Endodermal cell (in vitro differentiated cells): ENCODE measurements at regions not wholly inside any gene's neighbourhood (a gene's known extent, or its start where the extent isn't known, plus 50 kb on each side); places are given as distances from the start of the nearest gene placed in this dataset.

Source experiments
- DNase-seq: peaks from one replicate; pipeline ENCODE4 v3.0.0-alpha.2; 2017
- H3K27ac ChIP-seq: 2 replicates; pipeline ENCODE4 v1.5.1; 2013; ENCODE audit warnings: mild to moderate bottlenecking, low read depth, low read length, moderate library complexity
- H3K27me3 ChIP-seq: 2 replicates; pipeline ENCODE4 v1.6.1; 2013; ENCODE audit warnings: mild to moderate bottlenecking, low read length, moderate library complexity; ENCODE audit not compliant: insufficient read depth, control insufficient read depth, poor library complexity, severe bottlenecking
- H3K36me3 ChIP-seq: 2 replicates; pipeline ENCODE4 v1.7.0; 2013; ENCODE audit warnings: mild to moderate bottlenecking, low read length, moderate library complexity; ENCODE audit not compliant: control insufficient read depth, insufficient read depth
- H3K4me1 ChIP-seq: one replicate; pipeline ENCODE4 v1.7.0; 2013; ENCODE audit warnings: low read length; ENCODE audit not compliant: control insufficient read depth, insufficient read depth
- H3K4me3 ChIP-seq: 2 replicates; pipeline ENCODE4 v1.5.1; 2013; ENCODE audit warnings: mild to moderate bottlenecking, low read length, moderate library complexity
- H3K9ac ChIP-seq: 2 replicates; pipeline ENCODE4 v1.6.1; 2013; ENCODE audit warnings: mild to moderate bottlenecking, low read length, moderate library complexity; ENCODE audit not compliant: poor library complexity, severe bottlenecking; ENCODE audit errors: extremely low read depth
- H3K9me3 ChIP-seq: 2 replicates; pipeline ENCODE4 v1.6.1; 2013; ENCODE audit warnings: mild to moderate bottlenecking, low read length, moderate library complexity; ENCODE audit not compliant: control insufficient read depth
- H3K27ac Mint-ChIP-seq: 2 replicates; pipeline ENCODE4 v1.8.0; 2020; ENCODE audit warnings: mixed read lengths
- H3K27me3 Mint-ChIP-seq: 2 replicates; pipeline ENCODE4 v1.8.0; 2021; ENCODE audit warnings: mild to moderate bottlenecking, mixed read lengths; ENCODE audit not compliant: insufficient read depth
- H3K36me3 Mint-ChIP-seq: 2 replicates; pipeline ENCODE4 v1.8.0; 2020; ENCODE audit warnings: low read depth, mixed read lengths
- H3K4me1 Mint-ChIP-seq: 2 replicates; pipeline ENCODE4 v1.8.0; 2020; ENCODE audit warnings: mixed read lengths
- H3K4me3 Mint-ChIP-seq: 2 replicates; pipeline ENCODE4 v1.8.0; 2020; ENCODE audit warnings: mild to moderate bottlenecking, moderate library complexity, mixed read lengths
- H3K9me3 Mint-ChIP-seq: 2 replicates; pipeline ENCODE4 v1.8.0; 2020; ENCODE audit warnings: mild to moderate bottlenecking, mixed read lengths
- CTCF ChIP-seq: fragments of 200-600 bp; sonication (generic); conservative IDR thresholded peaks from 2 replicates; pipeline ENCODE4 v1.5.0; 2021; ENCODE audit warnings: antibody characterized with exemption, mild to moderate bottlenecking
- WGBS, 2 experiments: methylation state at CpG; one replicate each; pipeline versions ENCODE4 v1.1.5 to v1.1.7; 2013; ENCODE audit warnings: missing lambda C conversion rate in 2 of 2, mixed read lengths in 1 of 2; ENCODE audit not compliant: insufficient coverage in 1 of 2, insufficient read length in 1 of 2; 5-methylcytosine and 5-hydroxymethylcytosine counted together

GRCh38 chr2:6398421-6398820 is 467.3 kb downstream of the CMPK2 start:
- DNase-seq = no peak
- H3K4me3 Mint-ChIP-seq = no peak overlapping the region
- H3K36me3 Mint-ChIP-seq = no peaks in the 10 kb centered on the region
- Histone ChIP-seq H3K4me3 (no peak overlapping the region), H3K9ac (no peak overlapping the region), H3K9me3 (no peaks in the 10 kb centered on the region), H3K4me1 (no peaks in the 10 kb centered on the region), H3K27ac (no peak overlapping the region), H3K36me3 (no peaks in the 10 kb centered on the region), H3K27me3 (no peaks in the 10 kb centered on the region)
- no peak overlapping the region for H3K27ac Mint-ChIP-seq
- WGBS, 2 experiments = 95 to 100% methylated on average over 1 to 2 of the region's 2 CpGs
- TF ChIP-seq CTCF = no peak
- no peaks in the 10 kb centered on the region for H3K27me3 Mint-ChIP-seq
- no peaks in the 10 kb centered on the region for H3K9me3 Mint-ChIP-seq
- H3K4me1 Mint-ChIP-seq = no peaks in the 10 kb centered on the region

- TF ChIP-seq CTCF = no peak
- H3K27me3 Mint-ChIP-seq = no peaks in the 10 kb centered on the region
- H3K4me1 ChIP-seq = no peaks in the 10 kb centered on the region
- no peak for DNase-seq
- H3K4me3 ChIP-seq = no peak overlapping the region
- H3K27ac Mint-ChIP-seq = no peak overlapping the region
- H3K9me3 Mint-ChIP-seq = no peaks in the 10 kb centered on the region
- H3K9me3 ChIP-seq = no peaks in the 10 kb centered on the region
- 92% methylated on average over 2 of the region's 3 CpGs; no CpG with 5 or more reads in 1 of the 2 experiments for WGBS, 2 experiments
- no peaks in the 10 kb centered on the region for H3K36me3 ChIP-seq
- H3K27ac ChIP-seq = no peak overlapping the region
- H3K4me1 Mint-ChIP-seq = no peaks in the 10 kb centered on the region
- H3K9ac ChIP-seq = no peak overlapping the region
- H3K36me3 Mint-ChIP-seq = no peaks in the 10 kb centered on the region
- no peak overlapping the region for H3K4me3 Mint-ChIP-seq
- H3K27me3 ChIP-seq = no peaks in the 10 kb centered on the region
Observed at GRCh38 chr2:6401301-6401700, 464.4 kb downstream of the CMPK2 start.

GRCh38 chr2:6408057-6408456 is 457.6 kb downstream of the CMPK2 start:
- H3K9me3 ChIP-seq = no peaks in the 10 kb centered on the region
- no peaks in the 10 kb centered on the region for H3K36me3 ChIP-seq
- H3K27me3 ChIP-seq = no peaks in the 10 kb centered on the region
- no peaks in the 10 kb centered on the region for H3K9me3 Mint-ChIP-seq
- H3K27me3 Mint-ChIP-seq = no peaks in the 10 kb centered on the region
- H3K27ac Mint-ChIP-seq = no peak overlapping the region
- no peak overlapping the region for H3K27ac ChIP-seq
- H3K9ac ChIP-seq = no peak overlapping the region
- H3K4me3 Mint-ChIP-seq = no peak overlapping the region
- DNase-seq = no peak
- WGBS, 2 experiments = 95 to 100% methylated on average over 1 to 2 of the region's 2 CpGs
- no peak for TF ChIP-seq CTCF
- no peaks in the 10 kb centered on the region for H3K4me1 Mint-ChIP-seq
- no peaks in the 10 kb centered on the region for H3K4me1 ChIP-seq
- H3K36me3 Mint-ChIP-seq = no peaks in the 10 kb centered on the region
- no peak overlapping the region for H3K4me3 ChIP-seq
